ENCODE measurements at regions not wholly inside any gene's neighbourhood (a gene's known extent, or its start where the extent isn't known, plus 50 kb on each side); places are given as distances from the start of the nearest gene placed in this dataset.

DNA sequence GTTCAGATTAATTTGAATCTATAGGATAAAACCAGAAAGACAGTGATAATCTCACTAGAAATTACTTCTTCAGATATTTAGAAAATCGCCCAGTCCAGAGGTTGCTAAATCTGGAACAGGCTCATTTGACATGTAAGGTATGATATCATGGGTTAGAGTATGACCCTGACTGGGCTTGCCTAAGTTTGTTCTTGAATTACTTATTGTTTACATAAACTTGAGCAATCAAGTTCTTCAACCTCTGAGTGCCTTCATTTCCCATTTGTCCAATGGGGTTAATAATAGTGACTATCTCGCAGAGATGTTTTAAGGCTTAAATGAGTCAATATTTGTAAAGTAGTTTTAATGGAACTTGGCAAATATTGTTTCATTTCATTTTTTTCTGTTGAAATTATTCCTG is 1947.6 kb upstream of the IGFBP7 start:
- no peak for TF ChIP-seq CTCF (IDR thresholded peaks at IDR 0.05)
- TF ChIP-seq POLR2A (IDR thresholded peaks at IDR 0.05): no peak

Measured in right lobe of liver (tissue), 4 donors.